ENCODE measurements at regions not wholly inside any gene's neighbourhood (a gene's known extent, or its start where the extent isn't known, plus 50 kb on each side); places are given as distances from the start of the nearest gene placed in this dataset.

- no peaks in the 10 kb centered on the region for H3K9me3 ChIP-seq (replicated peaks; ENCODE audit: control insufficient read depth, low read depth, low read length)
- no peak overlapping the region for H3K27ac ChIP-seq (ENCODE audit: low read length)
- no peak for DNase-seq
- 64% methylated on average over 1 of the region's 1 CpG for WGBS (ENCODE audit: insufficient coverage)
- no peaks in the 10 kb centered on the region for H3K36me3 ChIP-seq (ENCODE audit: control insufficient read depth, insufficient read depth, low read length)
- peaks cover 14% of the 10 kb centered on the region for H3K4me1 ChIP-seq (ENCODE audit: control insufficient read depth, insufficient read depth, low read length)
- no peak overlapping the region for H3K4me3 ChIP-seq (ENCODE audit: low read length)
- no peaks in the 10 kb centered on the region for H3K27me3 ChIP-seq (ENCODE audit: control insufficient read depth, insufficient read depth, low read length)
Measured at GRCh38 chr18:25459814-25460213, 107.8 kb upstream of the ZNF521 start.

DNA sequence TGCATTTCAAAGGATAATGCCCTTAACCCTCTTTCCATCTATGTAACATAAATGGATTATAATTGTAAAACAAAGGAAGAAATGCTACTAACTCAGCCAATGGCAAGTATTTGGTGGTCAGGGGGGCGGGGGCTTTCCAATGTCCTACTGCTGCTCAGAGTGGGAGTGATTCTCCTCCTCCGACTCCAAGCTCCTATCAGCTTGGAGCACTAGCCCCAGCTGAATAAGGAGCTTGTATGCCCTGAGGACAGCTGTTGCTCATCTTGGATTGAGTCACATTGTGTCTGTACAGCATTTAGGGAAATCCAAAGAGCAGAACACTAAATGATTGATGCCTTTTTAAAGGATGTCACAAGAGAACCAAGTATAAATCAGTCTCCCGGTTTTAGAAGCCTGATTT lies 105.6 kb upstream of the ZNF521 start:
- no peak for DNase-seq
- WGBS (ENCODE audit: insufficient coverage) = no CpG with 5 or more reads among the region's 3 CpGs
- H3K36me3 ChIP-seq (ENCODE audit: control insufficient read depth, insufficient read depth, low read length) = no peaks in the 10 kb centered on the region
- no peak overlapping the region for H3K27ac ChIP-seq (ENCODE audit: low read length)
- peaks cover 9% of the 10 kb centered on the region for H3K4me1 ChIP-seq (ENCODE audit: control insufficient read depth, insufficient read depth, low read length)
- H3K27me3 ChIP-seq (ENCODE audit: control insufficient read depth, insufficient read depth, low read length) = no peaks in the 10 kb centered on the region
- no peaks in the 10 kb centered on the region for H3K9me3 ChIP-seq (replicated peaks; ENCODE audit: control insufficient read depth, low read depth, low read length)
- no peak overlapping the region for H3K4me3 ChIP-seq (ENCODE audit: low read length)

DNA sequence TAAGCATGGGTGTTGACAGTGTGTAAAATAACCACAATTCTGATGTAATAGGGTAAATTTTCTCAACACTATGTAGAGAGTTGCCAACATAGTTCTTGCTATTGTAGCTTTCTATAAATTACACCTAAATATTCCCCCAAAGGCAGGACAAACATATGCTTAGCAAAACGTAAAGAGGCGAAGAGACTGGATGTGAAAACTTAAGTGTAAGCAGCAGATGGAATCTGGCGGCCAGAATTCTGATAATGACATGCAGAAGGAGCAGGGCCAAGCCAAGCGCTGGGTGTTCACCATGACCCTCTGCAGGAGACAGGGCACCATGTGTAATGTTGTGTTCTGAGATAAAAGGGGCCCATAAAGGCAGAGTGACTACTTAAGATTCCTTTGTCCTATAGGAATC lies 105.2 kb upstream of the ZNF521 start:
- no peaks in the 10 kb centered on the region for H3K27me3 ChIP-seq (ENCODE audit: control insufficient read depth, insufficient read depth, low read length)
- H3K4me3 ChIP-seq (ENCODE audit: low read length) = no peak overlapping the region
- H3K9me3 ChIP-seq (replicated peaks; ENCODE audit: control insufficient read depth, low read depth, low read length) = no peaks in the 10 kb centered on the region
- H3K27ac ChIP-seq (ENCODE audit: low read length) = no peak overlapping the region
- H3K4me1 ChIP-seq (ENCODE audit: control insufficient read depth, insufficient read depth, low read length) = peaks cover 9% of the 10 kb centered on the region
- WGBS (ENCODE audit: insufficient coverage) = 46% methylated on average over 4 of the region's 4 CpGs
- no peaks in the 10 kb centered on the region for H3K36me3 ChIP-seq (ENCODE audit: control insufficient read depth, insufficient read depth, low read length)
- peak; percentile 30 for DNase-seq

DNA sequence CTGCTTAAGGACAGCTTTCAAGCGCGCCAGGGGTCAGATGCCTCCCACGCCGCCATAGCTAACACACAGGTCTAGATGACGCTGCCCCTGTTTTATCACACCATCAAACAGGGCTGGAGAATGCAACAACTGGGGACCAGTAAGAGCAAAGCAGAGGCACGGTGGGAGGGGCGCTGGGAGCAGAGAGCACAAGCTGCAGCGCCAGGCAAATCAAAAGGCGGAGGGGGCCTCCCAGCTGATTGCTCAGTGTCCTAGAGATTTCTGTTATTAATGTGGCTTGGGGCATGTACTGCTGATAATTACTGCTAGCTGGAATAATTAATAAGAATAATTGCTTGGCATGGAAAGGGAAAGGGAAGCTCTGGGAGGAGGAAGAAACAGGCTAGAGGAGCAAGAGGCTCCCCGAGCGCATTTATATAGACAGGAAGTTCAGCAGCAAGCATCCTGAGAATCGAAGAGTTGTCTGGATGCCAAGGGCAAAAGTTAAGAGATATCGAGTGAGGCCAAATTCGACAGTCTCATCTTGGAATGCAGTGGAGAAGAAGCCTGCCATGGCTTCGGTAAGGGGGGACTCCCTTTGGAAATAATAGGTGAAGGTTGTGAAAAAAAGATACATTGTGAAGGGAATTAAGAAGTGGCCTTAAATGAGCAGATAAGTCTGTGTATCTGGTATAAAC lies 104.5 kb upstream of the ZNF521 start:
- H3K4me1 ChIP-seq (ENCODE audit: control insufficient read depth, insufficient read depth, low read length) = peaks cover 5% of the 10 kb centered on the region
- DNase-seq = peak; percentile 43
- no peaks in the 10 kb centered on the region for H3K9me3 ChIP-seq (replicated peaks; ENCODE audit: control insufficient read depth, low read depth, low read length)
- H3K27ac ChIP-seq (ENCODE audit: low read length) = no peak overlapping the region
- no peaks in the 10 kb centered on the region for H3K36me3 ChIP-seq (ENCODE audit: control insufficient read depth, insufficient read depth, low read length)
- WGBS (ENCODE audit: insufficient coverage) = 25% methylated on average over 10 of the region's 15 CpGs
- no peak overlapping the region for H3K4me3 ChIP-seq (ENCODE audit: low read length)
- no peaks in the 10 kb centered on the region for H3K27me3 ChIP-seq (ENCODE audit: control insufficient read depth, insufficient read depth, low read length)

DNA sequence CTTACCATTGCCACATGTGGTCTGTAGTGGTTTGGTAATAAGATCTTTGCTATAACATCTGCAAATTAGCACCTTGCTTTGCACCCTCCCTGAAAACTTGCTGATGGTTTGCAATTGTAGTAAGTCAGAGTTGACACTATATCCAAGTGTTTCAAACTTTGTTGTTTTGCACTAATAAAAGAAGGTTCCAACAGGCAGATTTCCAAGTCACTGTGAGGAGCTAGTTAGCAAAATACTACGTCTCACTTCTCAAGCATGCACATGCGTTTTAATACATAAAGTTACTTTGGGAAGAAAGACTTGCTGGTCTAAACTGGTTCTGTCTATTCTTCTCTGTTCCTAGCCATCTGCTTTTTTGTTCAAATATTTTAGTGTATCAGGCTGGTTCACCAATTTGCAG lies 103.7 kb upstream of the ZNF521 start:
- H3K27me3 ChIP-seq (ENCODE audit: control insufficient read depth, insufficient read depth, low read length) = no peaks in the 10 kb centered on the region
- no CpG with 5 or more reads among the region's 2 CpGs for WGBS (ENCODE audit: insufficient coverage)
- no peak overlapping the region for H3K27ac ChIP-seq (ENCODE audit: low read length)
- peak; percentile 58 for DNase-seq
- H3K36me3 ChIP-seq (ENCODE audit: control insufficient read depth, insufficient read depth, low read length) = no peaks in the 10 kb centered on the region
- H3K9me3 ChIP-seq (replicated peaks; ENCODE audit: control insufficient read depth, low read depth, low read length) = peaks cover 3% of the 10 kb centered on the region
- H3K4me3 ChIP-seq (ENCODE audit: low read length) = no peak overlapping the region
- peaks cover 5% of the 10 kb centered on the region for H3K4me1 ChIP-seq (ENCODE audit: control insufficient read depth, insufficient read depth, low read length)

DNA sequence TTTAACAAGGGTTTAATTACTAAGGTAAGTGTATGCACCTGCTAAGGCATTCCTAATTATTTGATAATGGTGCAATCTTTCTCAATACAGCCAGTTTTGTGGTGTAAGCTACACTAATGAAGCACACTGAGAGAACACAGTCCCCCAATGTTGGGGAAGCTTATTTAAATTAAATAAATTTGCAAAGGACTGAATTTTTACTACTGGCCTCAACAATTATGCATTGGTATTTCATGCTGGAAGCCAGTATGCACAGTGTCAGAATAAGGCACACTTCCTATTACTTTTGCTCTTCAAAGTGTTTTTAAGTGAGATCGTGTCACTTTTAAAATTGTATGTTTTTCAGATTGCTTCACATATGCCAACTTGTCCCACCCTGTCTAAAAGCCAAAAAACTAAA lies 103.2 kb upstream of the ZNF521 start:
- H3K9me3 ChIP-seq (replicated peaks; ENCODE audit: control insufficient read depth, low read depth, low read length) = peaks cover 3% of the 10 kb centered on the region
- peaks cover 5% of the 10 kb centered on the region for H3K4me1 ChIP-seq (ENCODE audit: control insufficient read depth, insufficient read depth, low read length)
- WGBS (ENCODE audit: insufficient coverage) = no CpG with 5 or more reads among the region's 1 CpG
- H3K27ac ChIP-seq (ENCODE audit: low read length) = no peak overlapping the region
- no peak overlapping the region for H3K4me3 ChIP-seq (ENCODE audit: low read length)
- no peaks in the 10 kb centered on the region for H3K27me3 ChIP-seq (ENCODE audit: control insufficient read depth, insufficient read depth, low read length)
- DNase-seq = no peak
- no peaks in the 10 kb centered on the region for H3K36me3 ChIP-seq (ENCODE audit: control insufficient read depth, insufficient read depth, low read length)

DNA sequence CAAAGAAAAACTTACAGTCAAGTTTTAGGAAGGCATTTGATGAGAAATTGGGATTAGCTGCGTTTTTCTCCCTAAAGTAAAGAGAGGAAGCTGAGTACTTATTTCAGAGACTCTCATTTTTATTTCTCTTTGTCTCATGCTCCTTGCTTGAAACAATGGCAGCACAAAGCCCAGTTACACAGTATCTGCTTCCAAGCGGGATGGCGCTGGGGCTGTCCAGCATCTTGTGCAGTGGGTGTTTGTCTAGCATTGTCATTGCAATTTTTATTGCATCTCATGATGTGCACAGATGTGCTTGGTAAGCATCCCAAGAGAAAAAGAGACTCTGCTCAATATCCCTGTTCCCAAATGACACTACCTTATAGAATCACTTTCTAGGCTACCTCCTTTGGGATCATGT lies 102.8 kb upstream of the ZNF521 start:
- peaks cover 5% of the 10 kb centered on the region for H3K4me1 ChIP-seq (ENCODE audit: control insufficient read depth, insufficient read depth, low read length)
- no peak for DNase-seq
- H3K27ac ChIP-seq (ENCODE audit: low read length) = no peak overlapping the region
- H3K36me3 ChIP-seq (ENCODE audit: control insufficient read depth, insufficient read depth, low read length) = no peaks in the 10 kb centered on the region
- H3K27me3 ChIP-seq (ENCODE audit: control insufficient read depth, insufficient read depth, low read length) = no peaks in the 10 kb centered on the region
- WGBS (ENCODE audit: insufficient coverage) = 100% methylated on average over 2 of the region's 3 CpGs
- peaks cover 3% of the 10 kb centered on the region for H3K9me3 ChIP-seq (replicated peaks; ENCODE audit: control insufficient read depth, low read depth, low read length)
- no peak overlapping the region for H3K4me3 ChIP-seq (ENCODE audit: low read length)

- Histone ChIP-seq H3K4me3 (ENCODE audit: low read length) (no peak overlapping the region), H3K36me3 (ENCODE audit: control insufficient read depth, insufficient read depth, low read length) (no peaks in the 10 kb centered on the region), H3K27me3 (ENCODE audit: control insufficient read depth, insufficient read depth, low read length) (no peaks in the 10 kb centered on the region), H3K4me1 (ENCODE audit: control insufficient read depth, insufficient read depth, low read length) (peaks cover 5% of the 10 kb centered on the region), H3K27ac (ENCODE audit: low read length) (no peak overlapping the region), H3K9me3 (replicated peaks; ENCODE audit: control insufficient read depth, low read depth, low read length) (peaks cover 3% of the 10 kb centered on the region)
- WGBS (ENCODE audit: insufficient coverage) = no CpG with 5 or more reads among the region's 4 CpGs
- DNase-seq = no peak
Measured at GRCh38 chr18:25454270-25454659, 102.3 kb upstream of the ZNF521 start.

GRCh38 chr18:25453556-25454269 lies 101.7 kb upstream of the ZNF521 start:
- DNase-seq = peak; percentile 40
- H3K9me3 ChIP-seq (replicated peaks; ENCODE audit: control insufficient read depth, low read depth, low read length) = peaks cover 3% of the 10 kb centered on the region
- no peaks in the 10 kb centered on the region for H3K27me3 ChIP-seq (ENCODE audit: control insufficient read depth, insufficient read depth, low read length)
- no CpG with 5 or more reads among the region's 7 CpGs for WGBS (ENCODE audit: insufficient coverage)
- no peak overlapping the region for H3K27ac ChIP-seq (ENCODE audit: low read length)
- H3K4me1 ChIP-seq (ENCODE audit: control insufficient read depth, insufficient read depth, low read length) = peaks cover 5% of the 10 kb centered on the region
- H3K4me3 ChIP-seq (ENCODE audit: low read length) = no peak overlapping the region
- no peaks in the 10 kb centered on the region for H3K36me3 ChIP-seq (ENCODE audit: control insufficient read depth, insufficient read depth, low read length)

DNA sequence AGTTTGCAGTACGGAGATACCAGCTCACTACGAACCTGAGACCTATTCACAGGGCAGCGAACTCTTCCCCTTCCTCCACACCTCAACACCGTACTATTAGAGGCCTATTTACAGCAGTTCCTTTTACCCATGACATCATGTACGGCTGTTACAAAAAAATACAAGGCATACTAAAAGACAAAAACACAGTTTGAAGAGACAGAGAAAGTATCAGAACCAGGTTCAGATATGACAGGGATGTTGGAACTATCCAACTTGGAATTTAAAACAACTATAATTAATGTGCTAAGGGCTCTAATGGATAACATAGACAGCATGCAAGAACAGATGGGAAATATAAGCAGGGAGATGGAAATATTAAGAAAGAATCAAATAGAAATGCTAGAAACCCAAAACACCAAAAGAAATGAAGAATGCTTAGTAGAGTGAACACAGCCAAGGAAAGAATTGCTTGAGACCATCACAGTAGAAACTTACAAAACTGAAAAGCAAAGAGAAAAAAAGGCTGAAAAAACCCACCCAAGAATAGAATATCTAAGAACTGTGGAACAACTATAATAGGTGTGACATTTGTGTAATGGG lies 99.2 kb upstream of the ZNF521 start:
- no peak overlapping the region for H3K4me3 ChIP-seq (ENCODE audit: low read length)
- H3K4me1 ChIP-seq (ENCODE audit: control insufficient read depth, insufficient read depth, low read length) = no peaks in the 10 kb centered on the region
- DNase-seq = no peak
- H3K36me3 ChIP-seq (ENCODE audit: control insufficient read depth, insufficient read depth, low read length) = no peaks in the 10 kb centered on the region
- H3K27me3 ChIP-seq (ENCODE audit: control insufficient read depth, insufficient read depth, low read length) = no peaks in the 10 kb centered on the region
- no peak overlapping the region for H3K27ac ChIP-seq (ENCODE audit: low read length)
- H3K9me3 ChIP-seq (replicated peaks; ENCODE audit: control insufficient read depth, low read depth, low read length) = peaks cover 3% of the 10 kb centered on the region
- 80% methylated on average over 1 of the region's 5 CpGs for WGBS (ENCODE audit: insufficient coverage)
